Thoracic aorta (tissue), 2 donors: ENCODE measurements at regions not wholly inside any gene's neighbourhood (a gene's known extent, or its start where the extent isn't known, plus 50 kb on each side); places are given as distances from the start of the nearest gene placed in this dataset.
A peak's percentile ranks its signal among the peaks of the same experiment; 100 is the strongest.

ENCODE experiments used
- ATAC-seq: fragments of 150-250 bp; one replicate; pipeline ENCODE4 v1.8.0; 2017; ENCODE audit warnings: low read depth; ENCODE audit not compliant: insufficient number of reproducible peaks, low FRiP score
- DNase-seq: peaks from one replicate; pipeline ENCODE4 v3.0.0-alpha.2; 2020; ENCODE audit warnings: low spot score
- H3K27ac ChIP-seq, 2 donors: fragments of 200-600 bp; sonication (generic); 1 replicate in 1 of 2; 2 replicates in 1 of 2; pipeline ENCODE4 v1.5.1; 2016; ENCODE audit warnings: mild to moderate bottlenecking in 2 of 2, moderate library complexity in 2 of 2
- H3K27me3 ChIP-seq: fragments of 200-600 bp; sonication (generic); replicated peaks from 2 replicates; pipeline ENCODE4 v1.6.0; 2016; ENCODE audit warnings: mild to moderate bottlenecking; ENCODE audit not compliant: insufficient read depth
- H3K36me3 ChIP-seq: fragments of 200-600 bp; sonication (generic); one replicate; pipeline ENCODE4 v1.5.1; 2016
- H3K4me1 ChIP-seq, 2 donors: fragments of 200-600 bp; sonication (generic); 1 replicate in 1 of 2; 2 replicates in 1 of 2; pipeline versions ENCODE4 v1.5.1 to v1.6.0; 2016; ENCODE audit warnings: low read depth in 2 of 2, mild to moderate bottlenecking in 1 of 2; ENCODE audit not compliant: control insufficient read depth in 1 of 2
- H3K4me3 ChIP-seq: fragments of 200-600 bp; sonication (generic); 2 replicates; pipeline ENCODE4 v1.5.1; 2016; ENCODE audit warnings: mild to moderate bottlenecking
- H3K9me3 ChIP-seq: fragments of 200-600 bp; sonication (generic); 2 replicates; pipeline ENCODE4 v1.5.1; 2016
- CTCF ChIP-seq: fragments of 200-600 bp; sonication (generic); IDR thresholded peaks from one replicate; pipeline ENCODE4 v1.5.1; 2019; ENCODE audit warnings: antibody characterized with exemption

- TF ChIP-seq CTCF, result no peak
Measured at GRCh38 chr13:105773241-105773640, 762.2 kb downstream of the EFNB2 start.

GRCh38 chr13:105764486-105764885 lies 771.0 kb downstream of the EFNB2 start:
- ATAC-seq (no peak), DNase-seq (no peak)
- no peak for TF ChIP-seq CTCF

More at GRCh38 chr13:105773241-105773640, 762.2 kb downstream of the EFNB2 start:
- no peak overlapping the region for H3K27ac ChIP-seq
- ATAC-seq (no peak), DNase-seq (no peak)
- no peaks in the 10 kb centered on the region for H3K36me3 ChIP-seq
- no peaks in the 10 kb centered on the region for H3K27me3 ChIP-seq
- H3K4me3 ChIP-seq, result no peak overlapping the region
- H3K4me1 ChIP-seq, result peaks cover 0 to 6% of the 10 kb centered on the region in 2 donors
- no peaks in the 10 kb centered on the region for H3K9me3 ChIP-seq

GRCh38 chr13:105763851-105764250 lies 771.6 kb downstream of the EFNB2 start:
- H3K4me3 ChIP-seq, result no peak overlapping the region
- H3K9me3 ChIP-seq, result no peaks in the 10 kb centered on the region
- H3K4me1 ChIP-seq, result peaks cover 3 to 16% of the 10 kb centered on the region in 2 donors
- ATAC-seq, result no peak
- no peak for DNase-seq
- peak overlapping the region in 1 of 2 donors; percentile 42 for H3K27ac ChIP-seq
- H3K27me3 ChIP-seq, result no peaks in the 10 kb centered on the region
- H3K36me3 ChIP-seq, result no peaks in the 10 kb centered on the region
- TF ChIP-seq CTCF, result no peak

More at GRCh38 chr13:105764486-105764885, 771.0 kb downstream of the EFNB2 start:
- Histone ChIP-seq H3K36me3 (no peaks in the 10 kb centered on the region), H3K27me3 (no peaks in the 10 kb centered on the region), H3K9me3 (no peaks in the 10 kb centered on the region), H3K27ac (peak overlapping the region; percentile 10 to 36), H3K4me1 (peaks cover 3 to 16% of the 10 kb centered on the region in 2 donors), H3K4me3 (no peak overlapping the region)

- DNase-seq (no peak), ATAC-seq (no peak)
- Histone ChIP-seq H3K4me3 (no peak overlapping the region), H3K27me3 (no peaks in the 10 kb centered on the region), H3K36me3 (no peaks in the 10 kb centered on the region), H3K4me1 (peaks cover 3 to 16% of the 10 kb centered on the region in 2 donors), H3K9me3 (no peaks in the 10 kb centered on the region), H3K27ac (no peak overlapping the region)
- no peak for TF ChIP-seq CTCF
Measured at GRCh38 chr13:105762096-105762495, 773.4 kb downstream of the EFNB2 start.

- Histone ChIP-seq H3K4me1 (peaks cover 0 to 10% of the 10 kb centered on the region in 2 donors), H3K4me3 (no peak overlapping the region), H3K9me3 (no peaks in the 10 kb centered on the region), H3K27me3 (no peaks in the 10 kb centered on the region), H3K36me3 (no peaks in the 10 kb centered on the region), H3K27ac (no peak overlapping the region)
- no peak for ATAC-seq
- DNase-seq, result no peak
- TF ChIP-seq CTCF, result no peak
Measured at GRCh38 chr13:105758918-105759860, 776.3 kb downstream of the EFNB2 start.
